GM12878 (cell line): ENCODE measurements at regions not wholly inside any gene's neighbourhood (a gene's known extent, or its start where the extent isn't known, plus 50 kb on each side); places are given as distances from the start of the nearest gene placed in this dataset.

Experiments
- ATAC-seq: fragments of 200-7000 bp; cut with Tn5 transposase; 3 replicates; pipeline ENCODE4 v1.9.1; 2020; ENCODE audit warnings: mild to moderate bottlenecking, moderate library complexity
- BruUV-seq: library from RNA; stranded (reverse); fragments of 400-500 nt; replicated peaks from 2 replicates; lab custom pipeline; 2021; lab: Mats Ljungman, UMichigan
- CTCF ChIA-PET: fragments of 300-600 bp; sonication (Branson Sonifier 250); formaldehyde crosslinking; extraction: SDS; loops from one replicate; lab custom pipeline; 2021; ENCODE audit warnings: inconsistent platforms; lab: Yijun Ruan, JAX
- POLR2A ChIA-PET: fragments of 350-600 bp; formaldehyde crosslinking; extraction: SDS; loops from one replicate; lab custom pipeline; 2021; ENCODE audit warnings: inconsistent platforms; lab: Charles Lee
- RAD21 ChIA-PET: fragments of 300-600 bp; sonication (Branson Sonifier 250); formaldehyde crosslinking; loops from one replicate; lab custom pipeline; 2023; ENCODE audit warnings: antibody characterized with exemption; ENCODE audit not compliant: unreplicated experiment; lab: Charles Lee
- SMC1A ChIA-PET: fragments of 300-600 bp; sonication (Branson Sonifier 250); formaldehyde crosslinking; loops from one replicate; lab custom pipeline; 2023; ENCODE audit not compliant: unreplicated experiment, uncharacterized antibody; lab: Charles Lee
- DNase-seq: peaks from one replicate; pipeline ENCODE4 v3.0.0-alpha.2; 2011; ENCODE audit warnings: low read depth, low spot score
- FAIRE-seq: peaks from 3 replicates; lab custom pipeline; 2011; peaks lifted over from hg19 to GRCh38; lab: Jason Lieb, UNC
- H2AFZ ChIP-seq: 2 replicates; pipeline ENCODE4 v1.6.0; 2011; ENCODE audit warnings: low read depth, low read length, control low read depth; ENCODE audit not compliant: control insufficient read depth
- H3K27ac ChIP-seq: 2 replicates; pipeline ENCODE4 v1.5.1; 2011; ENCODE audit warnings: control low read depth; ENCODE audit not compliant: control insufficient read depth, insufficient read depth
- H3K27me3 ChIP-seq, 2 experiments: replicated peaks in 1 of 2; 2 replicates each; pipeline versions ENCODE4 v1.6.0 to v1.6.1; 2011; ENCODE audit warnings: low read length in 1 of 2; ENCODE audit not compliant: control insufficient read depth in 2 of 2, insufficient read depth in 2 of 2
- H3K36me3 ChIP-seq, 2 experiments: 2 replicates each; pipeline ENCODE4 v1.5.1; 2011; ENCODE audit warnings: low read length in 1 of 2; ENCODE audit not compliant: control insufficient read depth in 2 of 2, insufficient read depth in 2 of 2
- H3K4me1 ChIP-seq: 2 replicates; pipeline ENCODE4 v1.6.1; 2011; ENCODE audit warnings: mild to moderate bottlenecking, low read length, moderate library complexity, mixed read lengths; ENCODE audit not compliant: control insufficient read depth, insufficient read depth
- H3K4me2 ChIP-seq: 2 replicates; pipeline ENCODE4 v1.6.0; 2011; ENCODE audit warnings: control low read depth; ENCODE audit not compliant: control insufficient read depth, insufficient read depth
- H3K4me3 ChIP-seq: fragments of 200-600 bp; sonication (generic); 2 replicates; pipeline ENCODE4 v1.5.1; 2016
- H3K79me2 ChIP-seq: 2 replicates; pipeline ENCODE4 v1.6.0; 2011; ENCODE audit warnings: low read length; ENCODE audit not compliant: control insufficient read depth, insufficient read depth
- H3K9ac ChIP-seq: 2 replicates; pipeline ENCODE4 v1.8.0; 2011; ENCODE audit warnings: low read length, control low read depth, mixed read lengths; ENCODE audit not compliant: control insufficient read depth, insufficient read depth
- H3K9me3 ChIP-seq: replicated peaks from 3 replicates; pipeline ENCODE4 v1.5.1; 2011; ENCODE audit warnings: mild to moderate bottlenecking, low read length; ENCODE audit not compliant: control insufficient read depth, insufficient read depth
- H4K20me1 ChIP-seq: 2 replicates; pipeline ENCODE4 v1.6.0; 2011; ENCODE audit not compliant: control insufficient read depth, insufficient read depth
- ATF3 ChIP-seq: IDR thresholded peaks from 2 replicates; pipeline ENCODE4 v1.6.1; 2011; ENCODE audit warnings: low read depth, mild to moderate bottlenecking, low read length, moderate library complexity, borderline replicate concordance; ENCODE audit errors: extremely low read depth
- CBX5 ChIP-seq: sonication (generic); IDR thresholded peaks from 2 replicates; pipeline ENCODE4 v1.6.1; 2016; ENCODE audit warnings: low read depth, moderate library complexity, mild to moderate bottlenecking, inconsistent platforms
- E2F4 ChIP-seq: IDR thresholded peaks from 2 replicates; pipeline ENCODE4 v1.6.1; 2012; ENCODE audit warnings: low read depth, low read length, improper control_type of control experiment
- FOXM1 ChIP-seq: IDR thresholded peaks from 2 replicates; pipeline ENCODE4 v1.6.1; 2012; ENCODE audit warnings: low read depth, mild to moderate bottlenecking, inconsistent platforms, low read length, moderate library complexity
- HDAC2 ChIP-seq: fragments of 200-600 bp; sonication (generic); IDR thresholded peaks from 2 replicates; pipeline ENCODE4 v1.6.1; 2017
- MEF2B ChIP-seq: fragments of 450-650 bp; IDR thresholded peaks from 2 replicates; pipeline ENCODE4 v1.6.1; 2018; ENCODE audit warnings: mild to moderate bottlenecking, moderate library complexity; ENCODE audit not compliant: partially characterized antibody, poor library complexity, severe bottlenecking
- NFXL1 ChIP-seq: fragments of 450-650 bp; IDR thresholded peaks from 2 replicates; pipeline ENCODE4 v1.6.1; 2017; ENCODE audit warnings: antibody characterized with exemption, mild to moderate bottlenecking, borderline replicate concordance
- POU2F2 ChIP-seq: IDR thresholded peaks from 3 replicates; pipeline ENCODE4 v1.6.1; 2011; ENCODE audit warnings: low read depth, mild to moderate bottlenecking, low read length, borderline replicate concordance
- RB1 ChIP-seq: fragments of 450-650 bp; formaldehyde crosslinking; IDR thresholded peaks from 2 replicates; pipeline ENCODE4 v1.6.1; 2017; ENCODE audit warnings: mild to moderate bottlenecking, borderline replicate concordance
- SIN3A ChIP-seq: IDR thresholded peaks from 2 replicates; pipeline ENCODE4 v1.6.1; 2012; ENCODE audit warnings: low read depth, low read length, improper control_type of control experiment
- SIX5 ChIP-seq: IDR thresholded peaks from 2 replicates; pipeline ENCODE4 v1.6.1; 2011; ENCODE audit warnings: mild to moderate bottlenecking, low read depth, low read length, moderate library complexity; ENCODE audit not compliant: severe bottlenecking
- SMAD5 ChIP-seq: IDR thresholded peaks from 2 replicates; pipeline ENCODE4 v1.6.1; 2016; ENCODE audit warnings: antibody characterized with exemption, low read depth
- SMARCA5 ChIP-seq: fragments of 450-650 bp; IDR thresholded peaks from 2 replicates; pipeline ENCODE4 v1.6.1; 2017; ENCODE audit warnings: mild to moderate bottlenecking
- ZZZ3 ChIP-seq: IDR thresholded peaks from 2 replicates; pipeline ENCODE4 v1.6.1; 2011; ENCODE audit warnings: low read depth; ENCODE audit not compliant: control insufficient read depth, insufficient read length
- WGBS: methylation state at CpG from one replicate; pipeline ENCODE4 v1.1.6; 2016; ENCODE audit warnings: low lambda C conversion rate; ENCODE audit not compliant: insufficient replicate concordance, insufficient coverage; ENCODE audit errors: missing lambda C conversion rate; 5-methylcytosine and 5-hydroxymethylcytosine counted together
- in situ Hi-C: fragments of 300-500 bp; cut with MboI; formaldehyde crosslinking; loops from 9 replicates; pipeline ENCODE4 v1.14.3; 2018; ENCODE audit warnings: mixed read lengths
- intact Hi-C: fragments of 100-400 bp; cut with micrococcal nuclease; formaldehyde crosslinking; loops from one replicate; pipeline ENCODE4 v1.14.2; 2022; ENCODE audit not compliant: unreplicated experiment
- TF ChIP-seq, protein P1 (sequence below): IDR thresholded peaks from 2 replicates; pipeline ENCODE4 v1.6.1; 2011; ENCODE audit warnings: borderline replicate concordance, low read depth, mild to moderate bottlenecking, moderate library complexity, mixed read lengths, low read length; ENCODE audit not compliant: insufficient read depth; ENCODE audit errors: extremely low read length
- TF ChIP-seq, protein P2 (sequence below): fragments of 450-650 bp; IDR thresholded peaks from 2 replicates; pipeline ENCODE4 v1.6.1; 2017; ENCODE audit warnings: mild to moderate bottlenecking

DNA sequence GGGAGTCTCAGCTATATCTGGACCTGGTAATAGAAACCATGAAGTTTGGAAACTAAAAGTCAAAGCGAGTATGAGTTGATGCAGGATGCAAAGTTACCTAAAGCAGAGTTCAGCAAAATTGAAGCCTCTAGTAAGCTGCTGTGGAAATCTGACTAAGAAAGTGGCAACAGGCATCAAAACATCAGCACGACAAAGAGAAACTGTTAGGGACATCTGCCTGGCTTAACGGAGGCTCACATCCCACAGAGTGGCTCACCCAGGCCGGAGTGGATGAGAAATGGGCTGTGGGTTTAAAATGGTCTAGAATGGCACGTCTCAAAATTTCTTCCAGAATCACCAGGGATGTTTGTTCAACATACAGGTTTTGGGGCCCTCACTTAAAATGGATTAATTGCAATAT lies 164.1 kb upstream of the NPY start:
- Histone ChIP-seq H3K27ac (no peak overlapping the region), H4K20me1 (no peaks in the 10 kb centered on the region; the same call in 1 of the 2 replicates), H3K36me3 (no peaks in the 10 kb centered on the region), H3K79me2 (no peaks in the 10 kb centered on the region), H3K27me3 (no peaks in the 10 kb centered on the region; a peak in 1 of 4 replicates), H2AFZ (no peak overlapping the region), H3K9ac (no peak overlapping the region), H3K9me3 (no peaks in the 10 kb centered on the region), H3K4me1 (no peaks in the 10 kb centered on the region), H3K4me2 (no peak overlapping the region), H3K4me3 (no peak overlapping the region)
- WGBS: 47% methylated on average over 5 of the region's 5 CpGs
- RAD21 ChIA-PET: no interaction called here
- no peak for FAIRE-seq
- in situ Hi-C loops: no loop called here
- SMC1A ChIA-PET: no interaction called here
- TF ChIP-seq SMAD5 (no peak), NFXL1 (no peak)
- POLR2A ChIA-PET: no interaction called here
- BruUV-seq: no TSS peak
- intact Hi-C loops: no loop called here
- ATAC-seq: no peak
- CTCF ChIA-PET: no interaction called here
- DNase-seq: no peak

DNA sequence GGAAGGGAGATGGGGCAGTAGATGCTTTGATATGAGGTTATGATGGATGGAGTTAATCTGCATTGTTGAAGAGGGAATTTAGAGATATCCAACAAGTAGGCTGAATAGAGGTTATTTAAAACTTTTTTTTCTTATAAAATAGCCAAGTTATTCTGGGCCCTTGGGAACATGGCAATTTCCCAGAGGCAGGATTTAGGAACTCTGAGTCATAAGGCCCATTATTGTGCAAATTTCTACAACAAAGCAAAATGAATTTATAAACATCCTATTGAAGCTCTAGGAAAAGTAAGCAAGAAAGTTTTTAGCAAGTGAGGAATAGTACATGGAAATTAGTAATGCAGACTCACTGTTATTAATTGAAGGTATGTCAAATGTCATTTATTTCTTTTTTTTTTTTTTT lies 160.9 kb upstream of the NPY start:
- H3K4me2 ChIP-seq: no peak overlapping the region
- in situ Hi-C loops (no loop called here), intact Hi-C loops (no loop called here)
- FAIRE-seq: no peak
- H3K27me3 ChIP-seq: no peaks in the 10 kb centered on the region
- H3K4me1 ChIP-seq: no peaks in the 10 kb centered on the region
- H3K79me2 ChIP-seq: no peaks in the 10 kb centered on the region
- H3K9ac ChIP-seq: no peak overlapping the region
- H2AFZ ChIP-seq: no peak overlapping the region
- no peaks in the 10 kb centered on the region for H3K36me3 ChIP-seq
- no peak overlapping the region for H3K4me3 ChIP-seq
- CTCF ChIA-PET: no interaction called here
- SMC1A ChIA-PET: no interaction called here
- H3K9me3 ChIP-seq: no peaks in the 10 kb centered on the region
- BruUV-seq: no TSS peak
- RAD21 ChIA-PET: no interaction called here
- H3K27ac ChIP-seq: no peak overlapping the region
- DNase-seq: no peak
- no peak for ATAC-seq
- POLR2A ChIA-PET: no interaction called here
- no peaks in the 10 kb centered on the region for H4K20me1 ChIP-seq
- no peak for TF ChIP-seq SMARCA5
- TF ChIP-seq, protein P1, sequence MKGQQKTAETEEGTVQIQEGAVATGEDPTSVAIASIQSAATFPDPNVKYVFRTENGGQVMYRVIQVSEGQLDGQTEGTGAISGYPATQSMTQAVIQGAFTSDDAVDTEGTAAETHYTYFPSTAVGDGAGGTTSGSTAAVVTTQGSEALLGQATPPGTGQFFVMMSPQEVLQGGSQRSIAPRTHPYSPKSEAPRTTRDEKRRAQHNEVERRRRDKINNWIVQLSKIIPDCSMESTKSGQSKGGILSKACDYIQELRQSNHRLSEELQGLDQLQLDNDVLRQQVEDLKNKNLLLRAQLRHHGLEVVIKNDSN: no peak
- TF ChIP-seq HDAC2: no peak
- no peak for TF ChIP-seq FOXM1
- TF ChIP-seq ATF3: no peak
- TF ChIP-seq MEF2B: no peak
- TF ChIP-seq SMAD5: no peak
- no peak for TF ChIP-seq RB1
- TF ChIP-seq POU2F2: no peak
- TF ChIP-seq SIX5: no peak
- TF ChIP-seq SIN3A: no peak
- TF ChIP-seq CBX5: no peak
- TF ChIP-seq, protein P2, sequence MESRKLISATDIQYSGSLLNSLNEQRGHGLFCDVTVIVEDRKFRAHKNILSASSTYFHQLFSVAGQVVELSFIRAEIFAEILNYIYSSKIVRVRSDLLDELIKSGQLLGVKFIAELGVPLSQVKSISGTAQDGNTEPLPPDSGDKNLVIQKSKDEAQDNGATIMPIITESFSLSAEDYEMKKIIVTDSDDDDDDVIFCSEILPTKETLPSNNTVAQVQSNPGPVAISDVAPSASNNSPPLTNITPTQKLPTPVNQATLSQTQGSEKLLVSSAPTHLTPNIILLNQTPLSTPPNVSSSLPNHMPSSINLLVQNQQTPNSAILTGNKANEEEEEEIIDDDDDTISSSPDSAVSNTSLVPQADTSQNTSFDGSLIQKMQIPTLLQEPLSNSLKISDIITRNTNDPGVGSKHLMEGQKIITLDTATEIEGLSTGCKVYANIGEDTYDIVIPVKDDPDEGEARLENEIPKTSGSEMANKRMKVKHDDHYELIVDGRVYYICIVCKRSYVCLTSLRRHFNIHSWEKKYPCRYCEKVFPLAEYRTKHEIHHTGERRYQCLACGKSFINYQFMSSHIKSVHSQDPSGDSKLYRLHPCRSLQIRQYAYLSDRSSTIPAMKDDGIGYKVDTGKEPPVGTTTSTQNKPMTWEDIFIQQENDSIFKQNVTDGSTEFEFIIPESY: no peak
- TF ChIP-seq E2F4: no peak
- TF ChIP-seq ZZZ3: no peak
